Esophagus squamous epithelium (tissue), 4 donors: ENCODE measurements at regions not wholly inside any gene's neighbourhood (a gene's known extent, or its start where the extent isn't known, plus 50 kb on each side); places are given as distances from the start of the nearest gene placed in this dataset.

Experiments
- POLR2A ChIP-seq, 4 donors: fragments of 450-650 bp; IDR thresholded peaks; one replicate each; pipeline ENCODE4 v1.6.1; 2017; ENCODE audit warnings: antibody characterized with exemption in 4 of 4, mild to moderate bottlenecking in 4 of 4, moderate library complexity in 3 of 4
- TF ChIP-seq, protein P1 (sequence below), 6 experiments: fragments of 450-650 bp in 4 of 6; fragments of 200-600 bp in 2 of 6; sonication (generic) in 2 of 6; IDR thresholded peaks; one replicate each; pipeline ENCODE4 v1.5.1; 2016 to 2019; ENCODE audit warnings: antibody characterized with exemption in 6 of 6, mild to moderate bottlenecking in 4 of 6, moderate library complexity in 4 of 6

DNA sequence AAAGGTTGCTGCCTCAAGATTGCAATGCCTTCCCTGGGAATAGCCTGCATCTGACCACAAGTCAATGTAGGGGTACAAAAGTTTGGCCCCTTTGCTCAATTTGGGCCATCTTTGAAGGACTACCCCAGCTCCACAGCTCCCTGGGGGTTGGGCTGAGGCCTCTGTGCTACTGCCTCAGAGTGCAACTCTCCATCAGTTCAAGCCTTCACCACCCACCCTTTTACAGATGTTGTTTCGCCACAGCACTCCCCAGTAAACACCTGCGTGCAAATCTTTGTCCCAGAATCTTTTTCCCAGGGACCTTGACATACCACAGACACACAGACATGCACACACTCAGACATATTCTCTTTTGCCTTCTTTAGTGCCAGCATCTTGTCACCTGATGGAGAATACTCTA lies 66.0 kb upstream of the ANKRD1 start:
- no peak for TF ChIP-seq POLR2A (IDR thresholded peaks at IDR 0.05)
- TF ChIP-seq, protein P1, sequence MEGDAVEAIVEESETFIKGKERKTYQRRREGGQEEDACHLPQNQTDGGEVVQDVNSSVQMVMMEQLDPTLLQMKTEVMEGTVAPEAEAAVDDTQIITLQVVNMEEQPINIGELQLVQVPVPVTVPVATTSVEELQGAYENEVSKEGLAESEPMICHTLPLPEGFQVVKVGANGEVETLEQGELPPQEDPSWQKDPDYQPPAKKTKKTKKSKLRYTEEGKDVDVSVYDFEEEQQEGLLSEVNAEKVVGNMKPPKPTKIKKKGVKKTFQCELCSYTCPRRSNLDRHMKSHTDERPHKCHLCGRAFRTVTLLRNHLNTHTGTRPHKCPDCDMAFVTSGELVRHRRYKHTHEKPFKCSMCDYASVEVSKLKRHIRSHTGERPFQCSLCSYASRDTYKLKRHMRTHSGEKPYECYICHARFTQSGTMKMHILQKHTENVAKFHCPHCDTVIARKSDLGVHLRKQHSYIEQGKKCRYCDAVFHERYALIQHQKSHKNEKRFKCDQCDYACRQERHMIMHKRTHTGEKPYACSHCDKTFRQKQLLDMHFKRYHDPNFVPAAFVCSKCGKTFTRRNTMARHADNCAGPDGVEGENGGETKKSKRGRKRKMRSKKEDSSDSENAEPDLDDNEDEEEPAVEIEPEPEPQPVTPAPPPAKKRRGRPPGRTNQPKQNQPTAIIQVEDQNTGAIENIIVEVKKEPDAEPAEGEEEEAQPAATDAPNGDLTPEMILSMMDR (IDR thresholded peaks at IDR 0.05): no peak
